Astrocyte (in vitro differentiated cells and primary cell): ENCODE measurements at regions not wholly inside any gene's neighbourhood (a gene's known extent, or its start where the extent isn't known, plus 50 kb on each side); places are given as distances from the start of the nearest gene placed in this dataset.

ENCODE experiments used
- DNase-seq: peaks from one replicate; pipeline ENCODE4 v3.0.0-alpha.2; 2010; ENCODE audit warnings: low read depth
- FAIRE-seq: peaks from 2 replicates; lab custom pipeline; 2011; peaks lifted over from hg19 to GRCh38; lab: Jason Lieb, UNC
- H2AFZ ChIP-seq: 2 replicates; pipeline ENCODE4 v1.6.0; 2012; ENCODE audit warnings: low read depth, low read length, inconsistent platforms
- H3K27ac ChIP-seq: 2 replicates; pipeline ENCODE4 v1.5.1; 2011; ENCODE audit warnings: low read depth, low read length, inconsistent platforms
- H3K27me3 ChIP-seq: 2 replicates; pipeline ENCODE4 v1.6.0; 2011; ENCODE audit warnings: low read length, inconsistent platforms; ENCODE audit not compliant: insufficient read depth
- H3K36me3 ChIP-seq: 2 replicates; pipeline ENCODE4 v1.5.1; 2011; ENCODE audit warnings: low read length, inconsistent platforms; ENCODE audit not compliant: insufficient read depth
- H3K4me1 ChIP-seq: 2 replicates; pipeline ENCODE4 v1.5.1; 2011; ENCODE audit warnings: low read length, inconsistent platforms; ENCODE audit not compliant: insufficient read depth
- H3K4me2 ChIP-seq: 2 replicates; pipeline ENCODE4 v1.6.0; 2012; ENCODE audit warnings: low read length, inconsistent platforms
- H3K4me3 ChIP-seq: 2 replicates; pipeline ENCODE4 v1.5.1; 2011; ENCODE audit warnings: low read depth, mild to moderate bottlenecking, low read length, inconsistent platforms; ENCODE audit not compliant: insufficient read depth
- H3K79me2 ChIP-seq: 2 replicates; pipeline ENCODE4 v1.6.0; 2012; ENCODE audit warnings: mild to moderate bottlenecking, low read length, inconsistent platforms; ENCODE audit not compliant: insufficient read depth
- H3K9ac ChIP-seq: 2 replicates; pipeline ENCODE4 v1.6.0; 2012; ENCODE audit warnings: mild to moderate bottlenecking, low read length, inconsistent platforms
- H3K9me3 ChIP-seq: 2 replicates; pipeline ENCODE4 v1.5.1; 2012; ENCODE audit warnings: low read depth, mild to moderate bottlenecking, low read length, inconsistent platforms; ENCODE audit not compliant: insufficient read depth
- H4K20me1 ChIP-seq: 2 replicates; pipeline ENCODE4 v1.6.0; 2012; ENCODE audit warnings: low read length, inconsistent platforms; ENCODE audit not compliant: insufficient read depth
- H3K27ac Mint-ChIP-seq: one replicate; pipeline ENCODE4 v1.8.0; 2021; ENCODE audit warnings: mild to moderate bottlenecking, mixed read lengths; ENCODE audit not compliant: unreplicated experiment
- H3K27me3 Mint-ChIP-seq: one replicate; pipeline ENCODE4 v1.8.0; 2021; ENCODE audit warnings: low read depth, mixed read lengths; ENCODE audit not compliant: unreplicated experiment
- H3K36me3 Mint-ChIP-seq: one replicate; pipeline ENCODE4 v1.8.0; 2021; ENCODE audit warnings: low read depth, mixed read lengths; ENCODE audit not compliant: unreplicated experiment
- H3K4me1 Mint-ChIP-seq: one replicate; pipeline ENCODE4 v1.8.0; 2021; ENCODE audit warnings: low read depth, mixed read lengths; ENCODE audit not compliant: unreplicated experiment
- H3K4me3 Mint-ChIP-seq: one replicate; pipeline ENCODE4 v1.8.0; 2021; ENCODE audit warnings: mild to moderate bottlenecking, moderate library complexity, mixed read lengths; ENCODE audit not compliant: unreplicated experiment
- H3K9me3 Mint-ChIP-seq: one replicate; pipeline ENCODE4 v1.8.0; 2021; ENCODE audit warnings: mild to moderate bottlenecking, mixed read lengths; ENCODE audit not compliant: unreplicated experiment
- EZH2 ChIP-seq: IDR thresholded peaks from 2 replicates; pipeline ENCODE4 v1.6.1; 2012; ENCODE audit warnings: mild to moderate bottlenecking, low read length, inconsistent platforms; ENCODE audit not compliant: insufficient read depth
- TF ChIP-seq, protein P1 (sequence below): IDR thresholded peaks from 2 replicates; pipeline ENCODE4 v1.5.1; 2011; ENCODE audit warnings: low read depth, mild to moderate bottlenecking, inconsistent platforms, low read length, moderate library complexity; ENCODE audit not compliant: insufficient read depth

DNA sequence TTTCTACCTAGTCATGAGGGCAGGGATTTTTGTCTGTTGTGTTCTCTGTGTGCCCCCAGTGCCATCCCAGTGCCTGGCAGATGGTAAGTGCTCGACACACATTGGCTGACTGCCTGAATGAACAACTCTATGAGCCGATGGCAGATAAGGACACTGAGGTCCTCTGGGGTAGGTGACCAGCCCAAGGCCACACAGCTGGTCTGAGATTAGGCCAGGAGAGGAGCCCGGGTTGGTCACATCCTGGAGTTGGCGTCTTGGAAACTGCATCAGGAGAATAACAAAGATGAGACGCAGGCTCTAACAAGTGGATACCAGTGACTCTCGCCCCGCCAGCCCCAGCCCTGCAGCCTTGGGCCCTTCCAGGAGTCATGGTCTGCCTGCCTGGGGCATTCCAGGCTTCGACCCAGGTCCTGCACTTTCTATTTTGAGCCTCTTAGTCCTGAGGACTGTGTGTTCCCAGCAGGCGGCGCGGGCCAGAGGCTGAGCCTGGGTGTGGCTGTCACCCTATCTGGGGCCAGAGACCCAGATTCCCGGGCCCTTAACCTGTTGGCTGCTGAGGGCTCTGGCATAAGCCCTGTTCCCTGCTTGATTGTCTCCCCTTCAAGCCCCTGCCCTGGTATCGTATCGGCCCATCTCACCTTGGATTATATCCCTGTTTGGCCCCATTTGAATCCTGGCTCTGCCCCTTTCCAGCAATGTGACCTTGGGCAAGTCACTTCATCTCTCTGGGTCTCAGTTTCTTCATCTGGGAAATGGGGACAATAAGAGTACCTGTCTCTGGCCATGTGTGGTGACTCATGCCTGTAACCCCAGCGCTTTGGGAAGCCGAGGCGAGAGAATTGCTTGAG, 88.3 kb downstream of the CEBPB start:
- H2AFZ ChIP-seq, result no peak overlapping the region
- no peak overlapping the region for H3K27ac Mint-ChIP-seq
- no peak overlapping the region for H3K4me3 ChIP-seq
- H3K9ac ChIP-seq, result no peak overlapping the region
- TF ChIP-seq EZH2, result no peak
- TF ChIP-seq, protein P1, sequence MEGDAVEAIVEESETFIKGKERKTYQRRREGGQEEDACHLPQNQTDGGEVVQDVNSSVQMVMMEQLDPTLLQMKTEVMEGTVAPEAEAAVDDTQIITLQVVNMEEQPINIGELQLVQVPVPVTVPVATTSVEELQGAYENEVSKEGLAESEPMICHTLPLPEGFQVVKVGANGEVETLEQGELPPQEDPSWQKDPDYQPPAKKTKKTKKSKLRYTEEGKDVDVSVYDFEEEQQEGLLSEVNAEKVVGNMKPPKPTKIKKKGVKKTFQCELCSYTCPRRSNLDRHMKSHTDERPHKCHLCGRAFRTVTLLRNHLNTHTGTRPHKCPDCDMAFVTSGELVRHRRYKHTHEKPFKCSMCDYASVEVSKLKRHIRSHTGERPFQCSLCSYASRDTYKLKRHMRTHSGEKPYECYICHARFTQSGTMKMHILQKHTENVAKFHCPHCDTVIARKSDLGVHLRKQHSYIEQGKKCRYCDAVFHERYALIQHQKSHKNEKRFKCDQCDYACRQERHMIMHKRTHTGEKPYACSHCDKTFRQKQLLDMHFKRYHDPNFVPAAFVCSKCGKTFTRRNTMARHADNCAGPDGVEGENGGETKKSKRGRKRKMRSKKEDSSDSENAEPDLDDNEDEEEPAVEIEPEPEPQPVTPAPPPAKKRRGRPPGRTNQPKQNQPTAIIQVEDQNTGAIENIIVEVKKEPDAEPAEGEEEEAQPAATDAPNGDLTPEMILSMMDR, result no peak
- peaks cover 3% of the 10 kb centered on the region for H3K4me1 ChIP-seq
- H3K9me3 ChIP-seq, result no peaks in the 10 kb centered on the region
- H3K36me3 ChIP-seq, result no peaks in the 10 kb centered on the region
- H3K27ac ChIP-seq, result no peak overlapping the region
- H4K20me1 ChIP-seq, result no peaks in the 10 kb centered on the region
- no peak overlapping the region for H3K4me2 ChIP-seq
- H3K79me2 ChIP-seq, result no peaks in the 10 kb centered on the region
- FAIRE-seq, result no peak
- H3K27me3 Mint-ChIP-seq, result peaks cover 48% of the 10 kb centered on the region
- no peak for DNase-seq
- H3K4me3 Mint-ChIP-seq, result no peak overlapping the region
- H3K4me1 Mint-ChIP-seq, result peaks cover 5% of the 10 kb centered on the region
- peaks cover 3% of the 10 kb centered on the region for H3K27me3 ChIP-seq
- H3K9me3 Mint-ChIP-seq, result no peaks in the 10 kb centered on the region
- peaks cover 2% of the 10 kb centered on the region for H3K36me3 Mint-ChIP-seq

GRCh38 chr20:50279988-50280850, 89.6 kb downstream of the CEBPB start:
- Histone ChIP-seq H3K36me3 (no peaks in the 10 kb centered on the region), H3K4me2 (no peak overlapping the region), H2AFZ (no peak overlapping the region), H3K9ac (no peak overlapping the region), H3K9me3 (no peaks in the 10 kb centered on the region), H3K4me1 (peaks cover 16% of the 10 kb centered on the region), H3K27ac (no peak overlapping the region), H3K27me3 (peaks cover 3% of the 10 kb centered on the region), H3K79me2 (no peaks in the 10 kb centered on the region), H3K4me3 (no peak overlapping the region), H4K20me1 (no peaks in the 10 kb centered on the region)
- DNase-seq (no peak), FAIRE-seq (no peak)
- peaks cover 42% of the 10 kb centered on the region for H3K27me3 Mint-ChIP-seq
- peaks cover 2% of the 10 kb centered on the region for H3K36me3 Mint-ChIP-seq
- TF ChIP-seq, protein P1, result no peak
- TF ChIP-seq EZH2, result no peak
- no peak overlapping the region for H3K4me3 Mint-ChIP-seq
- no peaks in the 10 kb centered on the region for H3K9me3 Mint-ChIP-seq
- peak overlapping the region; percentile 4 for H3K27ac Mint-ChIP-seq
- H3K4me1 Mint-ChIP-seq, result peaks cover 10% of the 10 kb centered on the region
